Stimulated activated CD8-positive, alpha-beta memory T cell treated with anti-CD3 and anti-CD28 coated beads, Interleukin-12 subunit alpha, Interleukin-12 subunit beta, amount 100 ng/mL, for 1 hour (primary cell): ENCODE measurements at regions not wholly inside any gene's neighbourhood (a gene's known extent, or its start where the extent isn't known, plus 50 kb on each side); places are given as distances from the start of the nearest gene placed in this dataset.
"Not testable (repeated sequence)": the region's sequence is repeated elsewhere in the genome, so short reads cannot be mapped to it uniquely, and the experiment has no call there.

ENCODE experiments used
- DNase-seq: peaks from one replicate; pipeline ENCODE4 v3.0.0-alpha.2; 2020; ENCODE audit warnings: low read depth

DNA sequence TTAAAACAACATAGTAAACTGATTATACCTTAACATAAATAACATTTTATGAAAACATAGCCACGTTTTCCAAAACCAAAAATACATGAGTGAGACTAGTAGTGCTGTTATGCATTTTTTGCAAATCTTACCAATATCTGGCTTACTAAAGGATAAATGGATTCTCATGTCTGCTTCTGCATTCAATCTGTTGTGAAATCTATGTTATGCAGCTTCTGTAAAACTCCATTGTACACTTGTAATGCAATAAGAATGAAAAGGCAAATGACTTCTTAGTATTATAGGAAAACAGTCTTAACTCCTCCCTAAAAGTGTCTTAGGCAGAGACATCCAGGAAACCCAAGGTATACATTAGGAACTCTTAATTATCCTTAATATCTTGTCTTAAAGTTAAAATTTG, 330.9 kb upstream of the THBS1 start:
- DNase-seq: no peak

DNA sequence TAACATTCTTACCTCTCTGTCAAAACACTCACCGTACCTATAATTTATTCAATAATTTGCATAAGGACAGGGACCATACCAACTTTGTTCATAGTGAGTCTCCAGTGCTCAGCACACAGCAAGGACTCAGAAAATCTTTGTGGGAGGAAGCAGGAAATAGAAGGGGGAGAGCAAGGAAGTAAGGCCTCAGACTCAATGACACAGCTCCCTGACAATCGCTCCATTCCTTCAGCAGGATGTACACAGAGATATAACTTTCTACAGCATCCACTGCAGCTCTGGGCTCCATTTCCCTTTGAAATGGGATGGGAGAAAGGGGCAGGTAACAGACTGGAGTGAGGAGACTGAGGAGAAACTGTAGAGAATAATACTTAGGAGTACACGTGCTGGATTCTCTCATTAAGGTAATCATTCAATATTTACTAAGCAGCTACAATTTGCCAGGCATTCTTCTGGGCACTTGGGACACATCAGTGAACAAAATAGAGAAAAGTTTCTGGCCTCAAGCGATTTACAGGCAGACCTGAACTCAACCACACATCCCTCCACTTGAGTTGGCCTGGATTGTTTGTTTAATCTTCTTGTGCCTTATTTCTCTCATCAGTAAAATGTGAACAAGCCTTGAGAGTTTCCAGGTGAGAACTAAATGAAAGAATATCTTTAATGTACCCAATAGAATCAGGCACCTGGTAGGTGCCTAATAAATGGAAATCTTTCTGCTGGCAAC, 330.3 kb upstream of the THBS1 start:
- no peak for DNase-seq

DNA sequence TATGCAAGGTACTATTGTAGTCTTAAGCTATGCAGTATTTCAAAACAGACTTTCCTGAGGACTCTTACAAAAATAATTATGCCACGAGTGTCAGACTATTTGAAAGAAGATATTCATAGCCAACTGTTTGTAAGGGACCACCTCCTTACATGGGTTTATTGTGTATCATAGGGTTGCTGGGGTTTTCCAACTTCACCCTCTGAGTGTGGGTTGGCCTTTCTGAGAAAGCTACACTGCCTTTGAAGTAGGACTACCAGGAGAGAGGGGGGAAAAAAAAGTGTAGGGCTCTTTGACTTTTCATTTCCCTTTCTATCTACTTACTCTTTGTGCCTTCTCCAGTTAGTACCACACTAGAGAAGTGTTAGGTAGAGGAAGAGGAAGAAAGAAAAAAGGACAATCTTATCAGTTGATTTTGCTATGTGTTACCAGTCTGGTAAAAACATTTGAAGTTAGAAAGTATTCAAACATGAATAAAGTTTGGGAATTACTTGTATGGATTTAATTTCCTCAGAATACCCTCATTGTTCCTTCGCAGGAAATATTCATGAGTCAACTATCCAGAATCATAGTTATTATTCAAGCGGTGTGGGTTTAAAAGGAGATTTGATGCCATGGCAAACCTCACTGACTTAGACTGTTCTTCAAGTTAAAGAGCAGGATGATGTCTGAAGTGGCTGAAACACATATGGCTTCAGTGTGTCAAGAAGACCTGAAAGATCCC, 329.3 kb upstream of the THBS1 start:
- no peak for DNase-seq

DNA sequence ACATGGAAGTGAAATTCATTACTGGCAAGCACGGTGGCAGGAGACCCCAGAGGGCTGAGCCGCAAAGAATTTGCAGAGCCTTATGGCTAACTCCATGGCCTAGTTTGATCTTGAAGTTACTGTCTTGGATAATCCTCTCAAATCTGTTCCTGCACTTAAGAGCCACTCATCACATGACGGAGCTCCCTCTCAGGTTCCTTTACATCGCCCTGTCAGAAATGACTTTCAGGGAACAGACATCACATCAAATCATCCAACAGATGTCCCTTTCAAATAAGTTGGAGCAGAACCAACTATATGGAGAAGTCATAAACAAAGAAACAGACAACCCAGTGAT, 328.8 kb upstream of the THBS1 start:
- no peak for DNase-seq

DNA sequence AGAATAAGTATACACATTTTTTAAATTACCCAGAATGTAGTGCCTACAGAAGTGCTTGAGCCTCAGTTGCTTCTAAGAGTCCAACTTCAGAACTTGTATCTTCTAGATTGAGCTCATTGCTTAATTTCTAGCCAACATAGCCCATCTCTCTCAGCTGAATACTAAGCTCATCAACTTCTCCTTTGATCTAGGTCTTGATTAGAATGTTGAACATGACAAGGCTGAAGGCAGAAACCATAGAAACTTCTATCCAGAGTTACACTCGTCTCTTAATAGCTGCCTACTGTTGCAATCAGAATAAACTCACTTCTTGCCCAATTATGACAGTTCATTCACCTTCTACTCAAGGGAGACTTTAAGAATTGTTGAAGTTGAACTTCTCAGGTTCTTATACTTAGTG, 327.3 kb upstream of the THBS1 start:
- no peak for DNase-seq

DNA sequence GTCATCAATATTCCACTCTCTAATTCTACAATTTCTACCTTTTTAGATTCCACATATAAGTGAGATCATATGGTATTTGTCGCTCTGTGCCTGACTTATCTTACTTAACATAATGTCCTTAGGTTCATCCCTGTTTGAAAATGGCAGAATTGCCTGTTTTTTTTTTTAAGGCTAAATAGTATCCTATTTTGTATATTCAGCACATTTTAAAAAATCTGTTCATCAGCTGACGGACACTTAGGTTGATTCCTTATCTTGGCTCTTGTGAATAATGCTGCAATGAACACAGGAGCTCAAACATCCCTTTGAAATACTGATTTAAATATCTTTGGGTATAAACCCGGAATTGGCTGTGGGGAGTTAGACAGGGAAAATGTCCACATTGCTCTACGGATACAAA, 326.7 kb upstream of the THBS1 start:
- DNase-seq: no peak

DNA sequence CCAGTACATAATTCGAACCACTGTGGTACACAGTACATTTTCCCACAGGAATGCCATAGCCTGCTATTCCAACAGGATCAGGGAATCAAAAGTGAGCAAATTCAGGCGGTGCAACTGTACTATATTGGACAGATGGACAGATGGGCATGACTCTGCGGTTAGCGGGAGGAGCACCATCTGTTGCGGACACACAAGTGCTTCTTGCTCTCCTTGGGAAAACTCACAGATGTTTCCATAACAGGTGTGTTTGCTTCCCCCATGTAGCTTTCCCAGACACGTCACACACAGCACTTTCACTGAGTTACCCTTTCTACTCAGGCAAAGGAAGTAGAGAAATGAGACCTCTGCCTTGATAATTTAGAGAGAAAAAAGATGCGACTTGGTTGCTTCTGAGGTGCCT, 325.1 kb upstream of the THBS1 start:
- no peak for DNase-seq

DNA sequence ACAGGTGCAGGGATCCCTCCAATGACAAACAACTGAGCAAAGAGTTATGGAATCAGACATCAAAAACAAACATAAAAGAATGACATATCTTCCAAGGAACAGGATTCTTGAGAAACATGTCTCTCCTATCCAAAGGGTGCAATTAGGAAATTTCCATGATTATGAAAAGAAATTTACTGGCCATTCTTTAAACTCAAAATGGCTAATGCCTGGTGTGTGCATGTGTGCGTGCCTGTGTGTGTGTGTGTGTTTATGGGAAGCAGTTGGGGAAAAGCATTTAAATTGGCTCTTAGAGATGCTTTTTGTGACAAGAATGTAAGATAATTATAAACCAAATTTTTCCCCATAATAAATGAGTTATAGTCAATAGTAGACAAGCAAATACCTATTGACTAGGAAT, 320.5 kb upstream of the THBS1 start:
- no peak for DNase-seq

DNA sequence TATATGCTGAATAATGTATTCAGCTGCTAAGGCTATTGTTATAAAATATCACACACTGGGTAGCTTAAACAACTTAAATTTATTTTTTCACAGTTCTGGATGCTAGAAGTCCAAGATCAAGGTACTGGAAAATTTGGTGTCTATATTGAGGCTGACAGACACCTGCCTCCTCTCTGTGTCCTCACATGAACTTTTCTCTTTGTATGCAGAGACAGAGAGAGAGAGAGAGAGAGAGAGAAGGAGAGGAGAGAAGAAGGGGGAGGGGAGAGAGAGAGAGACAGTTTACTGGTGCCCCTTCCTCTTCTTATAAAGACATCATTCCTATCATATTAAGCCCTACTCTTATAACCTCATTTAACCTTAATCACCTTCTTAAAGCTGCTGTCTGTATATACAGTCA, 320.1 kb upstream of the THBS1 start:
- no peak for DNase-seq

DNA sequence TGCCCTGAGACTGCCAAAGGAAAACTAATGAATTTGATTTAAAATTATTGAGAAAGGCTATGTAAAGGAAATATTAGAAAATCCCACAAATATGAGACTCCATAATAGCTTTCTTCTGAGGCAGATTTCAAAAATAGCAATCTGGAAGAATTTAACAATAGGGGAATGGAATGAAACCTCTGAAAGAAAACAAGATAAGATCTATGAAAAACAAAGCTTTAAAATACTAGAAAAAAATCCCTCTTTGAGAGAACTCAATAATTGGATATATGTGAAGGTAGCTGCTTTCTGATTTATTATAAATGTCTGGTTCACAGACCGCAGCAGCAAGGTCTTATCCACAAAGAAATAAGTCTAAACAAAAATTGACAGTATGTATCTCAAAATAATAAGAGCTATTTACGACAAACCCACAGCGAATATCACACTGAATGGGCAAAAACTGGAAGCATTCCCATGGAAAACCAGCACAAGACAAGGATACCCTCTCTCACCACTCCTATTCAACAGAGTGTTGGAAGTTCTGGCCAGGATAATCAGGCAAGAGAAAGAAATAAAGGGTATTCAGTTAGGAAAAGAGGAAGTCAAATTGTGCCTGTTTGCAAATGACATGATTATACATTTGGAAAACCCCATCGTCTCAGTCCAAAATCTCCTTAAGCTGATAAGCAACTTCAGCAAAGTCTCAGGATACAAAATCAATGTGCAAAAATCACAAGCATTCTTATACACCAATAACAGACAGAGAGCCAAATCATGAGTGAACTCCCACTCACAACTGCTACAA, 319.3 kb upstream of the THBS1 start:
- not testable (repeated sequence) for DNase-seq

DNA sequence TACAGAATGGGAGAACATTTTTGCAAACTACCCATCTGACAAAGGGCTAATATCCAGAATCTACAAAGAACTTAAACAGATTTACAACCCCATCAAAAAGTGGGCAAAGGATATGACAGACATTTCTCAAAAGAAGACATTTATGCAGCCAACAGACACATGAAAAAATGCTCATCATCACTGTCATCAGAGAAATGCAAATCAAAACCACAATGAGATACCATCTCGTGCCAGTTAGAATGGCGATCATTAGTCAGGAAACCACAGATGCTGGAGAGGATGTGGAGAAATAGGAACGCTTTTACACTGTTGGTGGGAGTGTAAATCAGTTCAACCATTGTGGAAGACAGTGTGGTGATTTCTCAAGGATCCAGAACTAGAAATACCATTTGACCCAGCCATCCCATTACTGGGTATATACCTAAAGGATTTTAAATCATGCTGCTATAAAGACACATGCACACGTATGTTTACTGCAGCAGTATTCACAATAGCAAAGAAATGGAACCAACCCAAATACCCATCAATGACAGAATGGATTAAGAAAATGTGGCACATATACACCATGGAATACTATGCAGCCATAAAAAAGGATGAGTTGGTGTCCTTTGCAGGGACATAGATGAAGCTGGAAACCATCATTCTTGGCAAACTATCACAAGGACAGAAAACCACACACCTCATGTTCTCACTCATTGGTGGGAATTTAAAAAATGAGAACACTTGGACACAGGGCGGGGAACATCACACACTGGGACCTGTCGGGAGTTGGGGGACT, 317.7 kb upstream of the THBS1 start:
- DNase-seq: not testable (repeated sequence)

DNA sequence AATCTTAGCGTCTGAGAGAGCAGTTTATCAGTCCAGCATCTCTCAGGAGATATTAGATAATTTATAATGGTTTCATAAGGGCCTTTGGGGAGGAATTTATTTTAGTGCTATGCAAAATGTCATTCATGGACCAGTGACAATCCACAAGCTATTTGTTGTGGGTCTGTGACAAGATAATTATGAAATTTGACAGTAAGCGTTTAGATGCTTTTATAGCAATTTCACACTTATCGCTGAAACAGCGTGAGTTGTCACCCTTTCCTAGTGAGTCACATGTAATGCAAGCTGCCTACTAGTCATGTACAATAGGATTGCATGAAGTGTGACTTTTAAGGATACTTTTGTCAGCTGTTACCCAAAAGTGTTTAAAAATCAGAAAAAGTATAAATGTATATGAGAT, 315.6 kb upstream of the THBS1 start:
- DNase-seq: no peak

DNA sequence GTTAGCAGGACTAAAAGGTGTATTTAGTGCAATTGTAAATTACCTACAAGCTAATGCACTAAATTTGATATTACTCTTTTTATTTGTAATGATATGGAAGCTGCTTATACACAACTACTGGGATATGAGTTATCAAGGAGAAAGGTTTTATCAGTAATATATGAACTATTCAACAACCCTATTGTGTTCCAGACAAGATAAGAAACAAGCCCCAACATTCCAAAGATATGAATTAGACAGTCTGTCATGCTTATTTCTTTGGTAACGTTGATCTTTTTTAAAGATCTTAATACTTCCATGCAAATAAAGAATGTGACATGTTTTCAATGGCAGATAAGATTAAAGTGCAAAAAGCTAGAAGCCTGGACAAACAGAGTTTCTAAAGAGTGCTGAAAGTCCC, 314.0 kb upstream of the THBS1 start:
- DNase-seq: no peak

DNA sequence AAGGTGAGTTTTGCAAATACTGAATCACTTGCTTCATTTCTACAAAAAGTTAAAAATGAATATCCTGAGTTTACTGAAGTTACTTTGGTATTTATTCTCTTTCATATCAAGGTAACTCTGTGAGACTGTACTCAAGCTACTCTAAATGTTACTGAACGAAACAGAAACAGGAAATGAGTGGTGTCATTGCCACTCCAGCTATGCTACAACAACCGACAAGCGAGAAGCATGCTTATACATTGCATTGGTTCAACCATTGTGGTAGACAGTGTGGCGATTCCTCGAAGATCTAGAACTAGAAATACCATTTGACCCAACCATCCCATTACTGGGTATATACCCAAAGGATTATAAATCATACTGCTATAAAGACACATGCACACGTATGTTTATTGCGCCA, 313.2 kb upstream of the THBS1 start:
- no peak for DNase-seq

DNA sequence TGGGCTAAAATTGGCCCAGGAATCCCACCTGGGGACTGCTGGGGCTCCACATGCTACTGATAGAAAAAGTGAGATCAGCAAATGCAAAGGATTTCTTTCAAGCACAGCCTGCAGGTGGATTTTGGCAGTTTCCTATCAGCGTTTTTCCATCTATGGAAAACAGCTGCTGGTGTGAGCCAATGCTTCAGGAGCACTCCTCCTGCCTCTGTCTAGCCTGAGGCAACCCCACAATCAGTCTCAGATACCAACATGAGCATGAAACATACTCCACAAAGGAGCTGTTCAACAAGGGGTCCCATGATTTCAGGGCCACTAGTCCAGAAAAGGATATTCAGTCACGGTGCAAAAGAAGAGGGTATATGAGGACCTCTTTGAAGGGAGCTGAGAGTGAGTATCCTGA, 311.5 kb upstream of the THBS1 start:
- DNase-seq: no peak

DNA sequence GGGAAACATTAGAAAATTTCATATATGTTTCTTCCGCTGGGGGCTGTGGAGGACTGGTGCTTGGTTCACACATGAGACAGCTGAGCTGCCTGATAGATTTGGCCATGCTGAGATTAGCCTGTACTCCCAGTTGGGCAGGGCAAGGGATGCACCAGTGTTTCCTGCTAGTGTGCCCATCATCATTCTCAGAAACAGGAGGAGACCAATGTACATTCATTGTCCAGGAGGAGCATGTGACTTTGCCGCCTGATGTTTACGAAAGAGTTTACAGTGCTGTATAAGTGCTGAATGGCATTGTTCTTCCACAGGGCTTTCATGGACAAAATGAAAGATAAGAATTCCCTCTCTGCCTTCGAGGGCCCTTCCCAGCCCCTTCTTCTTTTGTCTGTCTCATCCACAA, 311.1 kb upstream of the THBS1 start:
- DNase-seq: no peak

DNA sequence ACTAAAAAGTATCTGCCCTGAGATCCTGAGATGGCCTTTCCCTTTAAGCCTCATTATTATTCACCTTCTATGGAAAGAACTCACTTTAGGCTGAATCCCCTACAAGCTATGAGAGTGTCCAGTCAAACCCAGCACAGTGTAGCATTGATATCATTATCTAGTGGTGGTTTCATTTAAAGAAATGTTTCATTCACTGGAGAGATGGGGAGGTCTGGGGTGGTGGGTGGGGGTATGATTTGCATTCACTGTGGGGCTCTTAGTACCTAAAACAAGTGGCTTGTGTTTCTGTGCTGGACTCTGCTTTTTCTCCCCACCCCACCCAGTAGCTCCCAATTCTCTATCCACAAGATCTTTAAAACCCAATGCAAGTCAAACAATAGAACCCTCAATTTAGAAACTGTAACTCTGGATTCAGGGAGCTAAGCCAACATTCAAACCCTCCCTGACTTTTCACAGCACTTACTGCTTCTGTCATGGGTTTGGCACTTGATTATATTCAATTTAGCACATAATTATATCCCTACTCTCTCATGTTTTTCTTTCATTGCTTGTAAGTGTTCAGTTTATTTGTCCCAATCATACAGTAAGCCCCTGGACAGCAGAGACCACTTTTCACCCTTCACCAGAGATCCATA, 310.5 kb upstream of the THBS1 start:
- DNase-seq: no peak

DNA sequence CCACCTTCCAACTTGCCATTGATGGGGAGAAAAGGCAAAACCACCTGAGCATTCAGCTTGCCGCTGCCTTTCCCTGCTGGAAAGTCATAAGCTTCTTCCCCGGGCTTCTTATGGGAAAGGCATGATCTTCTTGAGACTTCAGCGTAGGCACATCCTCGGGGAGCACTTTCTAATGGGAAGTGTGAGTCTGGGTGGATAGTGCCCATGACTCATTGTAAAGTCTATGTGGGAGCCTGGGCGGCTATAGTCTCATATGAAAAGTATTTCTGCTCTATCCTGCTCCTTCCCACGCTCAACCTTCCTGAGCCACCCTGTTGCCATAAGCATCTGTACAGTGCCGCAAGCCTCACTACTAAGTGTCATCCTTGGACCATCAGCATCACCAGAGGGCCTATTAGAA, 309.9 kb upstream of the THBS1 start:
- no peak for DNase-seq

DNA sequence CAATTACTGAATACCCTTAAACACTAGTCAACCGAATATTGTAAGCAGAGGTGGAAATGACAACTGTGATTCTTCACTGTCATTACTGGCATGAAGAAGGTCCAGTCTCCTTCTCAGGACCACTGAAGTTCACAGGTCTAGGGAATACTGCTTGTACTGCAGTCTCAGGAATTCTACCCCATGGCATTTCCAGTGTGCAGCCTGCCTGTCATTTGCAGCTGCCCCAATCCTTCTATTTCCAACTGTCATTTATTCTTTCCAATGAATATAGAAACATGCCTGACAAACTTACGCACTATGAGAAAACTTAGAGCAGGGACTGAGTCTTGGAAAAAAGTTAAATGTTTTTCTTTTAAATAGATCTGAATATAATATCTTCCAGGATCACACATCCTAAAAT, 308.0 kb upstream of the THBS1 start:
- DNase-seq: no peak

DNA sequence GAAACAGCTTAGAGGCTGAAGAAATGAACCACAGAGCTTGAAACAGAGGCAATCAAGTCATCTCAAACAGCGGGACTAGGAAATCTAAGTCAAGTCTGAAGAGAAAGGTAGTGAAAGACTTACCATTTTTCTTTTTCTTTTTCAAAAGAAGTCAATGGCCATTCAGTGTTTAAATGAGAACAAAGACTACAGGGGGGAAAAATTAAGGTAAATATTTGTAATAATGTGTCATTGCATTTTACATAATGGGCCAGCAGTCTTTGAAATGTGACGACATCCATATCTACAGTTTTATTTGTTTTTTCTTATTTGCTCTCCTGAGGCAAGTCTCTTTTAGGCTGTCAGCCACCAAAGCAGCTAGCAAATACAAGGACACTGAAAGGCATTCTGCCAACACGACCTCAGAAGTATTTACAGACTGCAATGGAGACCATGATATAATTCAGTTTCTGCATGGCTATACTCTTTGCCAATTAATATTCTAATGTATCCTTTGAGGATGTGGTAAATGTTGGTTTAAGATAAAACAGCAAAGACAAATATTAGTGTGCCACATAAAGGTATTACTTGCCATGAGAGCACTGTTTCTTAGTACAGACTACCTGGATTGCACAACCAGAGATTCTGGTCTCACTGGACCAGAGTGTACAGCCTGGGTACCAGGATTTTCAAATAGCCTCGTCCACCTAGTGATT, 307.0 kb upstream of the THBS1 start:
- DNase-seq: no peak

DNA sequence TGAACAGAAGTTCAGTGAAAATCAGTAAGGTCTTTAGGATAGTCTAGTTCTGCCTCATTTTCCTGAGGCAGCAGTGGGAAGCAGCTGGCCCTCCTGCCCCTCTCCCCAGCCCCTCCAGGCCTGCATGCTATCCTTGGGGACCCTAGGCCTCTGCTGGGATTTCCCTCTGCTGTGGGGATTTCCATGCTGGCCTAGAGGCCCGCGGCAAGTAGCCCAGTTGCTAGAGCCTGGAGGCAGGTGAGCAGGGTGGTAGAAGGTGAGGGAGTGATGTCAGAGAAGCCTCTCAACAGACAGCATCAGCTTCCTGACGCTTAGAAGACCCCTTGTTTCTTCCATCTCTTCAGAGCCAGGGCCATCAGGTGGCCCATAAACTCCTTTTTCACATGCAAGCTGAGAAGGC, 305.8 kb upstream of the THBS1 start:
- DNase-seq: no peak
